ENCODE measurements at regions not wholly inside any gene's neighbourhood (a gene's known extent, or its start where the extent isn't known, plus 50 kb on each side); places are given as distances from the start of the nearest gene placed in this dataset.

GRCh38 chr20:39640147-39640546, 678.0 kb downstream of the DHX35 start:
- no peak for DNase-seq (ENCODE audit: low spot score)
- intact Hi-C loops (cut with DNase I): no loop called here

DNA sequence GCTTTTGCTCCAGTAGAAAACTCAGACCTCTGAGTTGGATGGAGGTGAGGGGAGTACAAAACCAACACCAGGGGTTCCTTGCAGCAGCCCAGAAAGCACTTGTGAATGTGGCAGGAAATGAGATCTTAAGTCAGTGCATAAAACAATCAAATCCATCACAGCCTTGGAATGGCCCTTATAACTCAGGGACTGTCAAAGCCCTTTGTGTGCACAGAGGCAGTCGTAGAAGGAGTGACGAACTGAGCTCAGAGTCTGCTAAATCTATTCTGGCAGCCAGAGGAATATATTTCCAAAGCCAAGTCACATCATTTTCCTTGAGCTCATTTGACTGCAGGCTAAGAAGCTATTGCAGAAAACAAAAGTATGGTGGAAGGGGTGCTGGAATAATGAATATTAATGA, 676.6 kb downstream of the DHX35 start:
- DNase-seq (ENCODE audit: low spot score): no peak
- intact Hi-C loops (cut with DNase I): no loop called here

- intact Hi-C loops (cut with DNase I): no loop called here
- DNase-seq (ENCODE audit: low spot score): no peak
These were observed 671.5 kb downstream of the DHX35 start for GRCh38 chr20:39633689-39634088.

DNA sequence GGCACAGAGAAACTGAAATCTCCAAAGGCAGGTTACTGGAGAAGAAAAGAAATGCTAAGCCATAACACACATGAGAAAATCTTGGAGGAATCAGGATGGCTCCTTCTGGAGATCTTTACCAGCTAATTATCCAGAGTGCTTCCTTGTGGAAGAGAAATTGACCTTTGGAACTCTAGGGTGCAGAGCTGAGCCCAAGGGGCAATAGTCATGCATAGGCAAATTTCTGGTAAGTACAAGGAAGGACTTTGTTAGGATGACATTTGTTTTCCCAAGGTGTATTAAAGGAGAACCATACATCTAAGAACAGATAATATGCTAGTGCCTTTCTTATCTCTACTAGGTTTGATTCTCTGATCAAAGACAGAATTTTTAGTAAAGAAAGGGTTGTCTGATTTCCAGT, 670.6 kb downstream of the DHX35 start:
- intact Hi-C loops (cut with DNase I): no loop called here
- no peak for DNase-seq (ENCODE audit: low spot score)

GRCh38 chr20:39632176-39632575, 670.0 kb downstream of the DHX35 start:
- DNase-seq (ENCODE audit: low spot score): no peak

DNA sequence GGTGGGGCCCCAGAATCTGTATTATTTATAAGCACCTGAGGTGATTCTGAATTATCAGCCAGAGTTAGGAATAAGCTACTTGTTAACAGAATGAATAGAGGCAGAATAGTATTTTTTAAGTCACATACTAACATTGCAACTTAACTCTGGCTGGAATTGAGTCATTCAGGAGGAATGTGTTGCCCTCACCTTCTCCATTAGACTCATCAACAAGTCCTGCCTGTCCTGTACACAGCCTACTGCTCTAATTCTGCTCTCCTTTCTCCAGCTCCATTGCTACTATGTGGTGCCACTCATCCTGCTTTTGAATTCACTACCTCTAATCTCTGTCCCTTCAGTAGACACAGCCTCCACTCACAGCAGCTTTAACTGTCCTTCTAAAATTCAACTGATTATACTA, 669.4 kb downstream of the DHX35 start:
- DNase-seq (ENCODE audit: low spot score): no peak
- intact Hi-C loops (cut with DNase I): no loop called here

More at GRCh38 chr20:39632176-39632575, 670.0 kb downstream of the DHX35 start:
- intact Hi-C loops (cut with DNase I): no loop called here

GRCh38 chr20:39630215-39630908, 668.2 kb downstream of the DHX35 start:
- DNase-seq (ENCODE audit: low spot score): no peak
- intact Hi-C loops (cut with DNase I): no loop called here

DNA sequence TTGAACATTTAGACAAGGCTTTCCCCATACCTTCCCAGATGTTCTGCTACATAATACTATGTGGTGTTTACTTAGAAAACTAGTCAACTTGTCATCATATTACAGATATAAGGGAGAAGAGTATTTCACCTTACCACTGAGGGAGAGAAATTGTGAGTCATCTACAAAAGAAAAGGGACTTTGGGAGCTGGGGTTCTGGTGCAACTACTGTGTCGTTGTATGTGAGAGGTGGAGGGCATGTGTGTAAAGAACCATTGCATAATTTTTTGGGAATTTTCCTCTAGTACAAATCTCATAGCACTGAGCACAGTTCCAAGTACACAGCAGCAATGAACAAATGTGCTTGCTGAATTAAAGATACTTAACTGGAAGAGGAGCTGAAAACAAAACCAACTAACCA, 665.6 kb downstream of the DHX35 start:
- intact Hi-C loops (cut with DNase I): no loop called here
- DNase-seq (ENCODE audit: low spot score): no peak

DNA sequence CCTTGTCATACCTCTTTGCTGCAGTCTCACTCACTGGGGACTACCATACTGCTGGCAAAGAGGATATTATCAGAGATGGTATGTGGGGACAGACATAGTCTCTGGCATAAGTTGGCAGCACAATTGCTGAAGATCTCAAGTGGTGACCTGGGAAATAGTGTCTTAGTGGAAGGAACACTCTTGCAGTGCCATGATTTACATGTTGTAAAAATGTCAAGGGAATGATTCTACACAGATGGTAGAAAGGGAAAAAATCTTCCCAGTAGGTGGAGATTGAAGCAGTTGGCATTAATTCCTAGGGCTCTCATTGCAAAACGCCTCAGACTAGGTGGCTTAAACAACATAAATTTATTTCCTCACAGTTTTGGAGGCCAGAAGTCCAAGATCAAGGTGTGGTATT, 662.2 kb downstream of the DHX35 start:
- DNase-seq (ENCODE audit: low spot score): no peak
- intact Hi-C loops (cut with DNase I): no loop called here

DNA sequence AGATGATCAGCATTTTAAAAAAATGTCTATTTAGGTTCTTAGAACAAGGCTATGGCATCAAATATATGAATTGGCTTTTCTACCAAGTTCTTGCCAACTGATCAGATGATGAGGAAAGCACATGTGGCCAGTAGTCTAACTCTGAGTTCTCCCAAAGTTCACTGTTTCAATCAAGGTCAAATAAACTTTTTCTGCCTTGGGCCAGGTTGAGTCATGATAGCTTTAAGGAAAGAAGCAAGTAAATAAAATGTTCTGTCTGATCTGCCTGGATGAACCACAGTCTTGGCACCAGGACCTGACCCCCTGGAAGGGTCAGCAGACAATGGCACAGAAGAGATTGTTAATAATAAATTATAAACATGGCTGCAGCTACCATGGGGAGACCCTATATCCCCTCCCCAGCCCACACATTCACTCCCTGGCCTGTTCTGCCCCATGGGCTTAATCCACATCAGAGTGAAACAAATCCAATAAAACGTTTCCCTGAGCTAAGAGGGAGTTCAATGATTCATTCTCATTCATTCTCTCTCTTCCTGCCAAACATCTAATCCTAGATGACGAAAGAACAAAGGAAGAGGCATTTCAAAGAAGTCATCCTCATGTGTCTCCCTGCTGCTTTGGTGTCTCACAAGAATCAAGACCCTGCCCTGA, 661.6 kb downstream of the DHX35 start:
- intact Hi-C loops (cut with DNase I): no loop called here
- no peak for DNase-seq (ENCODE audit: low spot score)

GRCh38 chr20:39619271-39619785, 657.2 kb downstream of the DHX35 start:
- intact Hi-C loops (cut with DNase I): no loop called here
- no peak for DNase-seq (ENCODE audit: low spot score)

- no peak for DNase-seq (ENCODE audit: low spot score)
- intact Hi-C loops (cut with DNase I): no loop called here
These were observed 649.8 kb downstream of the DHX35 start for GRCh38 chr20:39611901-39612300.

GRCh38 chr20:39607141-39607540, 645.0 kb downstream of the DHX35 start:
- DNase-seq (ENCODE audit: low spot score): no peak
- intact Hi-C loops (cut with DNase I): no loop called here

- intact Hi-C loops (cut with DNase I): no loop called here
- DNase-seq (ENCODE audit: low spot score): no peak
These were observed 643.8 kb downstream of the DHX35 start for GRCh38 chr20:39605908-39606307.

DNA sequence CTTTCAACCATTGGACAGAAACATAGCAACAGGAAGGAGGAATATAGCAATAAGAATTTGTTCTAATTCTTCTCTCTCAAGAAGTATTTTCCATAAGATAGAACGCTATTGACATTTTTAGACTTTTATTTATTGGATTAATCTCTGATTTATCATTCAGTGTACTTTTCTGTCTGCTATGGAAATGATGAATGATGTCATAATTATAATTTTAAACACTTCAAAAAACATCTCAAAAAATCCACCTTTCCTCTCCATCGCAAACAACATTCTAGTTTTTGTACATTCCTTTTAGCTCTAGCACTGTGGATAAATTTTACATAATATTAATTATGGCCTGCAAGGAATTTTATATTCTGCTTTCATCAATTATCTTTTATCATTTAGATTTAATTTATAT, 643.2 kb downstream of the DHX35 start:
- intact Hi-C loops (cut with DNase I): no loop called here
- no peak for DNase-seq (ENCODE audit: low spot score)

GRCh38 chr20:39603219-39603618, 641.1 kb downstream of the DHX35 start:
- DNase-seq (ENCODE audit: low spot score): no peak
- intact Hi-C loops (cut with DNase I): no loop called here

DNA sequence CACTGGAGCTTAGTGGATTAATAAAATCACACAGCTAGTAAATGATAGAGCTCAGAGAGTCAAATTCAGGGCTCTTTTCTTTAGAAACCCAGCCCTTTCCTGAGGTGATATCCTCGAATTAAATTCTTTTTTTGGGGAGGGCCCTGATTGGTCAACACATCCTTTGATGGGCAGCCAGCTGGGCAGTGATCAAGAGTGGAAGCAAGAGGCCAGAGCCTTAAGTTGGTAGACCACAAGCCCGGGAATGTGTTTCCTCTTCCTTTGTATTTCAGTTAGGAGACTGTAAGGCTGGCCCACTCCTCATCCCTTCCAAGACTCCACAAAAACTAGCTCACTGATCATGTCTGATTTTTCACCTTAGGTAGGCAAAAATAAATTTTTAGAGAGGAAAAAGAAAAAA, 640.5 kb downstream of the DHX35 start:
- DNase-seq (ENCODE audit: low spot score): no peak
- intact Hi-C loops (cut with DNase I): no loop called here

DNA sequence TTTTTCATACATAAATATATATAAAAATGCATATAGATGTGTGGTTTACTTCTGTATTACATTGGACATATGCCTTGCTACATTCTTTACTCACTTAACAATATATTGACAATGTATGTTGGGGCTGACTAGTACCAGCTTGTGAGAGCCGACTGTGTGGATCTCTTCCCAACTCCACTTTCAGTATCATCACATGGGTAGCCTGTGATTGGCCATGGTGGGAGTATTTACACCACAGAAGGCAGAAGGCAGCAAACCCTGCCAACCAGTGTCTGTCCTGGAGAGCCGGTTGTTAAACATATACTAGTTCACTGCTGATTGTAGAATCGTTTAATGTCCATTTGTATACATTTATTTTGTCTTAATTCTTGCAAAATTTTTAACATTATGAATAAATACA, 638.7 kb downstream of the DHX35 start:
- intact Hi-C loops (cut with DNase I): no loop called here
- no peak for DNase-seq (ENCODE audit: low spot score)

- intact Hi-C loops (cut with DNase I): no loop called here
- no peak for DNase-seq (ENCODE audit: low spot score)
These were observed 638.0 kb downstream of the DHX35 start for GRCh38 chr20:39600156-39600555.

DNA sequence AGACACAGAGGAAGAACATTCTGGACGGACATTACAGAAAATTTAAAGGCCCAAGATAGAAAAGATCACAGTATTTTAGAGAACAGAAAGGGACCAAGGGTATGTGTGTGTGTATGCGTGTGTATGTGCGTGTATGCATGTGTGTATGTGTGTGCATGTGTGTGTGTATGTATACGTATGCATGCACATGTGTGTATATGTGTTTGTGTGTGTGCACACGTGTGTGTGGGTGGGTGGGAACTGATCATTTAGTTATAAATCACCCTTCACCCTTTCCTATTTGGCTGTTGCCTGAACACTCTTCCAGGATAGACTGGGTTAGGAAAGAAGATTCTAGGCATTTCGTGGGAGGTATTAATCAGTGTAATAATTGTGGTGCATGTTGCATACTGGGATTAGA, 634.4 kb downstream of the DHX35 start:
- intact Hi-C loops (cut with DNase I): no loop called here
- DNase-seq (ENCODE audit: low spot score): no peak

DNA sequence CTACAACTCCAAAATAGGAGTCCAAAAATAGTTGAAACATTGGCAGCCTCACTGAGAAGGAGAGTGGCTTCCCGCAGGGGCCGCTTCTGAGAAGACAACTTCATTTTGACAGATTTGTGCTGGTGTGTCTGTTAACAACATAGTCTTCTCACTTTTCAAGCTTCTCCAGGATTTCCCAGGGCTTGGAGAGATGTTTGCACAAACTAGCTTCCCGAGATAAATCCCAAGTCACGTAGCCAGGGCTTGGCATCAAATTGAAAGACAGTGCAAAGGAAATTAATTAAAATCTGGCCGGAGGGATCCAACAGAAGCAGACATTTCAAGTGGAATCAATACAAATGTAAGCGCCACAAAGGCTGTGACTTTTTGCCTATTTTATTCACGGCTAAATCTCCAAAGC, 630.2 kb downstream of the DHX35 start:
- no peak for DNase-seq (ENCODE audit: low spot score)
- intact Hi-C loops (cut with DNase I): no loop called here
